ENCODE measurements at regions not wholly inside any gene's neighbourhood (a gene's known extent, or its start where the extent isn't known, plus 50 kb on each side); places are given as distances from the start of the nearest gene placed in this dataset.

DNA sequence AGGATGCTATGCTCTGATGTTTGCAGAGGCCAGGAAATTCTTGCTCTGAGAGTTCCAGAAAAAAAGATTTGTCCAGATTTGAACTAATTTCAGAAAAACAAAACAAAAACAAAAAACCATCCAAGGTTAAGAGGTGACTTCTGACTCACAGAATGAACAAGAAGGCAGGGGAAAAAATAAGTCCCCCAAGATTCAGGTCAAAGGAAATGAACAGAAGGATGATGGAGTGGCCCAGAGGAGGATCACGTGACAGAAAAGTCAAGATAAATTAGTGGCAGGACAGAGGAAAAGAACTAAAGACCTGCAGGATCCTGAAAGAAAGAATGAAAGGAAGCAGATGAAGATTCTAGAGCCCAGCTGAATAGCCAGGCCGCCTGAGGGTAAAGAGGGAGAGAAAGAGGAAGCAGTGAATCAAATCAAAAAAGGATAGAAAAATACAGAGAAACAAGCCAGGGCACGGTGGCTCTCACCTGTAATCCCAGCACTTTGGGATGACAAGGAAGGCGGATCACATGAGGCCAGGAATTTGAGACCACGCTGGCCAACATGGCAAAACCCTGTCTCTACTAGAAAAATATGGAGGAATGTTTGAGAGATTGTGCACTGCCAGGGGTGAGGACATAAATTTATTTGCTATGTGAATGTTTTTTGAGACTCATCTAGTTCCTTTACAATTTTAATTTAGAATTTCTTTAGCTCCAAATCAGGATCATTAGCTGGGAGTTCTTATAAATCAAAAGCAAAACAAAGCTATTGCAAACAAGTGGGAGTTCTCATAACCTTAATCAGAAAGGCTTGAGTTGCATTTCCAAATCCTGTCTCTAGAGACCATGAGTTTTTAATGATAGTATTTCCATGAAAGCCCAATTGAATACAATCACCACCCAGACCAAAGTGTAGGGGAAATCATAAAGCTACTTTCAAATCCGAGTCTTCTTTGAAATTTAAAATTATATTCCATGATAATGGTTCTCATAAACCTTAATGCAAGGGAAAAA, 217.1 kb upstream of the PLEKHG7 start:
- no peaks in the 10 kb centered on the region for H3K36me3 ChIP-seq (ENCODE audit: control insufficient read depth, insufficient read depth, low read length)
- TF ChIP-seq CTCF (IDR thresholded peaks at IDR 0.05; ENCODE audit: insufficient read depth, low read length, poor library complexity, severe bottlenecking), result no peak
- H3K27me3 ChIP-seq (replicated peaks; ENCODE audit: control insufficient read depth, insufficient read depth, low read length), result no peaks in the 10 kb centered on the region
- no peak for DNase-seq (ENCODE audit: extremely low read depth, insufficient read length)
- H3K4me3 ChIP-seq (replicated peaks; ENCODE audit: low read depth, low read length), result no peak overlapping the region

- no peak for DNase-seq (ENCODE audit: extremely low read depth, insufficient read length)
- H3K4me3 ChIP-seq (replicated peaks; ENCODE audit: low read depth, low read length), result no peak overlapping the region
- no peak for TF ChIP-seq CTCF (IDR thresholded peaks at IDR 0.05; ENCODE audit: insufficient read depth, low read length, poor library complexity, severe bottlenecking)
These were observed 220.2 kb upstream of the PLEKHG7 start for GRCh38 chr12:92482599-92482998.

GRCh38 chr12:92481066-92481465, 221.7 kb upstream of the PLEKHG7 start:
- no peaks in the 10 kb centered on the region for H3K36me3 ChIP-seq (ENCODE audit: control insufficient read depth, insufficient read depth, low read length)
- no peaks in the 10 kb centered on the region for H3K27me3 ChIP-seq (replicated peaks; ENCODE audit: control insufficient read depth, insufficient read depth, low read length)
- no peak for TF ChIP-seq CTCF (IDR thresholded peaks at IDR 0.05; ENCODE audit: insufficient read depth, low read length, poor library complexity, severe bottlenecking)
- no peak for DNase-seq (ENCODE audit: extremely low read depth, insufficient read length)
- H3K4me3 ChIP-seq (replicated peaks; ENCODE audit: low read depth, low read length), result no peak overlapping the region

More at GRCh38 chr12:92482599-92482998, 220.2 kb upstream of the PLEKHG7 start:
- Histone ChIP-seq H3K36me3 (ENCODE audit: control insufficient read depth, insufficient read depth, low read length) (no peaks in the 10 kb centered on the region), H3K27me3 (replicated peaks; ENCODE audit: control insufficient read depth, insufficient read depth, low read length) (no peaks in the 10 kb centered on the region)

DNA sequence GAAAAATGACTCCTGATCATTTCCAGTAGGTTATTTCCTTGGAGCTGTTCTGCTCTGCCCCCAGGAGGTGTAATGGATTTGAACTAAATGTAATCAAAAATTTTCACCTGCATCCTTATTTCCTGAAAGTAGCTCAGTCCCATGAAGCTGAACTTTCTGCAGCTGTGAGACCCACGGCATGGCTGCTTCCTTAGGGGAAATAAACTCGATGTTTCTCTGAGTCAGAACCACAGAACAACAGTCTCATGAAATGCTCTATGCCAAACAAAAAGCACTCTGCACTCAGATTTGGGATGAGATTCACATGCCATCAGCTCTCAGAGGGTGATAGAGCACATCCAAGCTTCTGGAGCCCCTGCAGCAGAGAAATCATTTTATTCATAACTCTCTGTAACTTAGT, 224.1 kb upstream of the PLEKHG7 start:
- no peaks in the 10 kb centered on the region for H3K36me3 ChIP-seq (ENCODE audit: control insufficient read depth, insufficient read depth, low read length)
- no peaks in the 10 kb centered on the region for H3K27me3 ChIP-seq (replicated peaks; ENCODE audit: control insufficient read depth, insufficient read depth, low read length)
- no peak for TF ChIP-seq CTCF (IDR thresholded peaks at IDR 0.05; ENCODE audit: insufficient read depth, low read length, poor library complexity, severe bottlenecking)
- DNase-seq (ENCODE audit: extremely low read depth, insufficient read length), result no peak
- H3K4me3 ChIP-seq (replicated peaks; ENCODE audit: low read depth, low read length), result no peak overlapping the region

GRCh38 chr12:92476844-92477243, 225.9 kb upstream of the PLEKHG7 start:
- Histone ChIP-seq H3K36me3 (ENCODE audit: control insufficient read depth, insufficient read depth, low read length) (no peaks in the 10 kb centered on the region), H3K27me3 (replicated peaks; ENCODE audit: control insufficient read depth, insufficient read depth, low read length) (no peaks in the 10 kb centered on the region), H3K4me3 (replicated peaks; ENCODE audit: low read depth, low read length) (no peak overlapping the region)
- no peak for TF ChIP-seq CTCF (IDR thresholded peaks at IDR 0.05; ENCODE audit: insufficient read depth, low read length, poor library complexity, severe bottlenecking)
- DNase-seq (ENCODE audit: extremely low read depth, insufficient read length), result no peak

Data from GM06990 (cell line).